ENCODE measurements at regions not wholly inside any gene's neighbourhood (a gene's known extent, or its start where the extent isn't known, plus 50 kb on each side); places are given as distances from the start of the nearest gene placed in this dataset.

DNA sequence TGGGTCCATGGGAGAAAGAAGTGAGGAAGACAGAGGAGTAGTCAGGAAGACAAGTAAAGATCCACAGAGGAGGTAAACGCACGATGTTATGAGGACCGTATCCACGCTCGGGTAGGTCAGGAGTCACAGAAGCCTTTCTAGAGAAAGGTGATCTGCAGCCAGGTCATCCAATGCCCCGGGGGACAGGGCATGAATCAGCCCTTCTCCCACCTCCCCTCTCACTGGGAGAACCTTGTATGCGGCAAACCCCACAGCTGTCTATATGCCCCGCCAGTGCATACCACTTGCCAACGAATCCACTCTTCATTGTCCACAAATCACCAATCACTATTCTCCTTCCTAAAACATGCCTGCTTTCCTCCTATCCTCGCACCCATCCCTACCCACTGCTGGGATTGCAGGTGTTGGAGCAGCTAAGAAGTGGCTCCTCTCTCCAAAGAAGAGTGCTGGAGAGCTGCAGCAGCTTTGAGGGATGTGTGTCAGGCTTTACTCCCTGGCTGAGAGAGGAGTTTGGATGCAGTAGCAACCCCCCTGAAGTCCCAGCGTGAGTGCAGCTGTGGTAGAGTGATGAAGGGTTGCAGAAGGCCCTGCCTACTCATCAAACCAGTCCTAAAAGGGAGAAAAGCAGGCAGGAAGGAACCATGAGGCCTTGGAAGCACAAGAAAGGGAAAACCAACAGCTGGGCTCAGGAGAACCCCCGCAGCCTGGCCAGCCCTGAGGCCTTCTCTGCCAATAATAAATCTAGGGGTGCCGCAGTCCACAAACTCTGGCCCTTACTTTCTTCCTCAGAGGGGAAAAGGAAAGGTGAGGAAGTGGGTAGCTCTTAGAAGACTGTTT, 102.2 kb upstream of the GADD45A start:
- no peak overlapping the region for H3K4me3 ChIP-seq (ENCODE audit: control insufficient read depth, low read depth, low read length)
- TF ChIP-seq, protein P1, sequence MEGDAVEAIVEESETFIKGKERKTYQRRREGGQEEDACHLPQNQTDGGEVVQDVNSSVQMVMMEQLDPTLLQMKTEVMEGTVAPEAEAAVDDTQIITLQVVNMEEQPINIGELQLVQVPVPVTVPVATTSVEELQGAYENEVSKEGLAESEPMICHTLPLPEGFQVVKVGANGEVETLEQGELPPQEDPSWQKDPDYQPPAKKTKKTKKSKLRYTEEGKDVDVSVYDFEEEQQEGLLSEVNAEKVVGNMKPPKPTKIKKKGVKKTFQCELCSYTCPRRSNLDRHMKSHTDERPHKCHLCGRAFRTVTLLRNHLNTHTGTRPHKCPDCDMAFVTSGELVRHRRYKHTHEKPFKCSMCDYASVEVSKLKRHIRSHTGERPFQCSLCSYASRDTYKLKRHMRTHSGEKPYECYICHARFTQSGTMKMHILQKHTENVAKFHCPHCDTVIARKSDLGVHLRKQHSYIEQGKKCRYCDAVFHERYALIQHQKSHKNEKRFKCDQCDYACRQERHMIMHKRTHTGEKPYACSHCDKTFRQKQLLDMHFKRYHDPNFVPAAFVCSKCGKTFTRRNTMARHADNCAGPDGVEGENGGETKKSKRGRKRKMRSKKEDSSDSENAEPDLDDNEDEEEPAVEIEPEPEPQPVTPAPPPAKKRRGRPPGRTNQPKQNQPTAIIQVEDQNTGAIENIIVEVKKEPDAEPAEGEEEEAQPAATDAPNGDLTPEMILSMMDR (IDR thresholded peaks at IDR 0.05; ENCODE audit: control insufficient read depth, insufficient read depth, low read depth, low read length, missing control alignments): no peak
- DNase-seq (ENCODE audit: low read depth): no peak

DNA sequence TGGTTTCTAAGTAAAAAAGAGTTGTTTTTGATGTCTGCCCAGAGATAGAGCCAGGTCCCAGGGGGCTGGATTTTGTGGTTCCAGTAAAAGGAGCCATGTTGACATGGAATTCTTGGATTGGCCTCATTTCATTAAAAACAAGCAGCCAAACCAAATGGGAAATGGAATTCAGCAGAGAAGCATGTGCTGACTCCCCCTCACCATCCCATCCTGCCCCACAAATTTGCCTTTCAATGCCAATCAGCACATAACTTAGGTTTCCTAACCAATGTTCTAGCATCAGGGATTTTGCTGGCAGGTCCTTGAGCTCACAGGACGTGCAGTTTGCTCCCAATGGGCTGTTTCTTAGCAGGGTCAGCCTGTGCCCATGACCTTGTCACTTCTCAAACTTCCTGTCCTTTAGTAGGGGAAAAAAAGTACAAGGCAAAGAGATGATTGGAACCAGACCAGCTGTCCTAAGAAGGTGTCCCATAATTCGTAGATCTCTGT, 101.5 kb upstream of the GADD45A start:
- H3K4me3 ChIP-seq (ENCODE audit: control insufficient read depth, low read depth, low read length): no peak overlapping the region
- DNase-seq (ENCODE audit: low read depth): no peak
- TF ChIP-seq, protein P1 (IDR thresholded peaks at IDR 0.05; ENCODE audit: control insufficient read depth, insufficient read depth, low read depth, low read length, missing control alignments): no peak

DNA sequence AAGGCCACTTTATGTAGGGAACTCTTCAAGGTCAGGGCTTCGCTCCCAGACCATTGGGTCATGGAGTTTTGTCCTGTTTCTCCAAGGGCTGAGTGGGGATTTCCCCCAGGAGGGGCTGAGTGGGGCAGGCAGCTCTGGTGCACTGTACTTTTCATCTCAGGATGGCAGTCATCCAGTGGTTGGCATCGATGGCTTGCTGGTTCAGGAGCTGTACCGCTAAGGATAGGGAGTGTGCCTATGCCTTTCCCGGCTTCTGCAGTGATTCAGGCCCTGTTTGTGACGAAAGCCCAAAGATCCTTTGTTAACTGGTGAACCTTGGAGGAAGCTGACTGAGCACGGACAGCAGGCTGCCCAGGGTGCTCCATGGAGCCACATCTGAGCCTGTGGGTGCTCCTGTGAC, 100.1 kb upstream of the GADD45A start:
- DNase-seq (ENCODE audit: low read depth): no peak
- no peak overlapping the region for H3K4me3 ChIP-seq (ENCODE audit: control insufficient read depth, low read depth, low read length)
- TF ChIP-seq, protein P1 (IDR thresholded peaks at IDR 0.05; ENCODE audit: control insufficient read depth, insufficient read depth, low read depth, low read length, missing control alignments): no peak

DNA sequence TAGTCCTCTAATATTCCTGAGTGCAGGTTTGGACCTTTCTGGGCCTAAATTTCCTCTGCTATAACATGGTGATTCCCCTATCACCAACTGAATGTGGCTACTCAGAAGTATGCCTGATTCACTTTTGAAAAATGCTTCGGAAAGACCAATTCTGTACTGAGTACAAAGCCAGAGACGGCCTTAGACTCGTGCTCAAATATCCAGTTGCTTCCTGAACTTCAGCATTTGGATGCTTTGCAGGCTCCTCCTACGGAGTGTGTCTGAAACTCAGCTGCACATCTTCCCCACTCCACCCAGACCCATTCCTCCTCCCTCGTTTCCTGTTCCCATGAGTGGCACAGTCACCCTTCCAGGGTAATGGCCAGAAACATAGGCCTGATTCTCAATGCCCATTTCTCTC, 98.4 kb upstream of the GADD45A start:
- TF ChIP-seq, protein P1 (IDR thresholded peaks at IDR 0.05; ENCODE audit: control insufficient read depth, insufficient read depth, low read depth, low read length, missing control alignments): no peak
- H3K4me3 ChIP-seq (ENCODE audit: control insufficient read depth, low read depth, low read length): no peak overlapping the region
- DNase-seq (ENCODE audit: low read depth): peak; percentile 45

DNA sequence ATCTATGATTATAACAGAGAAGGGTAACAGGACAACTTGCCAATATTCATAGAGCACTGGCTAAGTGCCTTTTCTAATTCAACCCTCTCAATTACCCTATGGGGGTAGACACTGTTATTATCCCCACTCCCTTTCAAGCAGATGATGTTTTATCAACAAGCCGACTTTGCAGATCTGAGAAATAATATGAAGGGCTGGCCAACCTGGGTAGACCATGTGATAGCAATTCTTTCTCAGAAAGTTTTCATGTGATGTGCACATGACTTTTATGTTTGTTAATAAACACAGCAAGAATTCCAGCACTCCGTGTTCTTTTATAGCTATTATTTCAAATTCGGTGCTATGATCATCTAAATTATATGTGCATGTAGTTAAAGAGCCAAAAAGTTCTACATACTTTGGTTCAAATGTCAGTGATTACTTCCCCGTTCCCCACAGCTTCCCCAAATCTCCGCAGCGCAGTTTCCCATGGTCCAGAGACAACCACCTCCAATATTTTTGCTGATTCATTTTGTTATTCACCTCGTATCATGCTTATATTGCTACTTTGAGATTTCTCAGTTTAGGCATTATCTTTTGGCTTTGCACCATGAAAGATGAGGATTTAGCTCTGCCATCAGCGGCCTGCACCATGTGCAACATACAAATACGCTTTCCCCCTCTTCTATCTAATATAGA, 96.7 kb upstream of the GADD45A start:
- DNase-seq (ENCODE audit: low read depth): no peak
- TF ChIP-seq, protein P1 (IDR thresholded peaks at IDR 0.05; ENCODE audit: control insufficient read depth, insufficient read depth, low read depth, low read length, missing control alignments): no peak

DNA sequence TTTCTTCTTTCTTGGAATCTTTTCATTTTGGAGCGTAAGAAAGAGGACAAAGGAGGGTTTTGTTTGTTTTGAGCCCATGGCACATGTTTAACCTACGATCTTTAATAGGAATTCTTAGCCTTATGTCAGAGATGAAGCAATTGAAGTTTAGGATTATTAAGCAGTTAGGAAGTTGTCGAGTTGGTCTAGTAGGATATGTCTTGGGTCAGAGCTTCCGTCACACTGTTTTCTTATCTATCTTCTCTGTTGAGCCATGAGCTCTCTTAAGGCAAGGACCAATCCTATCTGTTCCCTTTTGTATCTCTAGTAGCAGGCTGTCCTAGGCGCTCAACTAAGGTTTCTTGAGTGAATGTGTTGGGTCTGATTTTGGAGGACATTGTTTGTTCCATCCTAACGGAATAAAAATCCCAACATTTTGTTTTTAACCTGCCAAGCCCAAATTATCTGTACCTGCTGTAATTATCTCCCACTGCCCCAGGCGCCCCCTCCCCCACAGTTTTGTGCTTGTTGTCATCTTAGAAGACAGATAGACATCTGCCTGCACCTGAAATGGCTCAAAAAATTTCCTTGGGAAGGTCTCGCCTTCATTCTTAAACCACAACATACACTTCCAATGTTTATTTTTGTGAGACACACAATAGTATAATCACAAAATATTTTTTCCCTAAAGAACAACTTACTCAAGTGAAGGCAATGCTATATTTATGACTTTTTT, 95.3 kb upstream of the GADD45A start:
- H3K4me3 ChIP-seq (ENCODE audit: control insufficient read depth, low read depth, low read length): no peak overlapping the region
- DNase-seq (ENCODE audit: low read depth): no peak
- TF ChIP-seq, protein P1 (IDR thresholded peaks at IDR 0.05; ENCODE audit: control insufficient read depth, insufficient read depth, low read depth, low read length, missing control alignments): no peak

More for the DNA sequence above, 96.7 kb upstream of the GADD45A start:
- no peak overlapping the region for H3K4me3 ChIP-seq (ENCODE audit: control insufficient read depth, low read depth, low read length)

Measured in AG09309 (cell line).